Kidney epithelial cell (primary cell): ENCODE measurements at regions not wholly inside any gene's neighbourhood (a gene's known extent, or its start where the extent isn't known, plus 50 kb on each side); places are given as distances from the start of the nearest gene placed in this dataset.

ENCODE experiments used
- DNase-seq: peaks from one replicate; pipeline ENCODE4 v3.0.0-alpha.2; 2010; ENCODE audit warnings: low read depth
- H3K27me3 ChIP-seq: 2 replicates; pipeline ENCODE4 v1.6.0; 2011; ENCODE audit warnings: low read length; ENCODE audit not compliant: control insufficient read depth, insufficient read depth
- H3K36me3 ChIP-seq: 2 replicates; pipeline ENCODE4 v1.5.1; 2011; ENCODE audit warnings: low read length; ENCODE audit not compliant: control insufficient read depth, insufficient read depth
- H3K4me3 ChIP-seq: 2 replicates; pipeline ENCODE4 v1.5.1; 2011; ENCODE audit warnings: low read depth, mild to moderate bottlenecking, control low read depth, low read length
- TF ChIP-seq, protein P1 (sequence below): IDR thresholded peaks from 2 replicates; pipeline ENCODE4 v1.5.1; 2011; ENCODE audit warnings: mild to moderate bottlenecking, moderate library complexity, low read length, control low read depth, inconsistent platforms; ENCODE audit not compliant: insufficient read depth, poor library complexity, severe bottlenecking

- Histone ChIP-seq H3K4me3 (no peak overlapping the region), H3K27me3 (no peaks in the 10 kb centered on the region), H3K36me3 (no peaks in the 10 kb centered on the region)
- DNase-seq = no peak
- TF ChIP-seq, protein P1, sequence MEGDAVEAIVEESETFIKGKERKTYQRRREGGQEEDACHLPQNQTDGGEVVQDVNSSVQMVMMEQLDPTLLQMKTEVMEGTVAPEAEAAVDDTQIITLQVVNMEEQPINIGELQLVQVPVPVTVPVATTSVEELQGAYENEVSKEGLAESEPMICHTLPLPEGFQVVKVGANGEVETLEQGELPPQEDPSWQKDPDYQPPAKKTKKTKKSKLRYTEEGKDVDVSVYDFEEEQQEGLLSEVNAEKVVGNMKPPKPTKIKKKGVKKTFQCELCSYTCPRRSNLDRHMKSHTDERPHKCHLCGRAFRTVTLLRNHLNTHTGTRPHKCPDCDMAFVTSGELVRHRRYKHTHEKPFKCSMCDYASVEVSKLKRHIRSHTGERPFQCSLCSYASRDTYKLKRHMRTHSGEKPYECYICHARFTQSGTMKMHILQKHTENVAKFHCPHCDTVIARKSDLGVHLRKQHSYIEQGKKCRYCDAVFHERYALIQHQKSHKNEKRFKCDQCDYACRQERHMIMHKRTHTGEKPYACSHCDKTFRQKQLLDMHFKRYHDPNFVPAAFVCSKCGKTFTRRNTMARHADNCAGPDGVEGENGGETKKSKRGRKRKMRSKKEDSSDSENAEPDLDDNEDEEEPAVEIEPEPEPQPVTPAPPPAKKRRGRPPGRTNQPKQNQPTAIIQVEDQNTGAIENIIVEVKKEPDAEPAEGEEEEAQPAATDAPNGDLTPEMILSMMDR = no peak
Observed at GRCh38 chr2:64844087-64844486, 145.1 kb upstream of the SLC1A4 start.

GRCh38 chr2:64845273-64845905, 143.8 kb upstream of the SLC1A4 start:
- no peak for DNase-seq
- Histone ChIP-seq H3K4me3 (no peak overlapping the region), H3K36me3 (no peaks in the 10 kb centered on the region), H3K27me3 (no peaks in the 10 kb centered on the region)
- TF ChIP-seq, protein P1 = no peak

DNA sequence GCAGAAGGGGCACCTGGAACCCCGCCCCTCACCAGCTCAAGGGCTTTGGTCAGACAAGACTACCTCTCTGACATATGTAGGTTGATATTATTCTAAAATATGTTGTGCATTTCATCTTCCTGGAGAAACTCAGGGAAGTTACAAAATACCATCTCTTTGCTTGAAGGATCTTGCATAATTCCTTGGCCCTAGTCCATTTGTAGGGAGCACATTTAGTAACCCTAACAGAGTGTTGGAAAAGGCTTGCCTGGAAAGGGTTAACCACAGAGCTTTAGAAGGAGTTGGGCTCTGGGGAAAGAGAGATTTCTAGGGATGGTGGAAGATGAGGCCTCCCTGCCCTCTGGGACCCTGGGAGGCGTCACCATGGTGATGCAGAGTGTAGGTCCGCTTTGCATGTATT, 143.0 kb upstream of the SLC1A4 start:
- Histone ChIP-seq H3K36me3 (no peaks in the 10 kb centered on the region), H3K27me3 (no peaks in the 10 kb centered on the region), H3K4me3 (no peak overlapping the region)
- TF ChIP-seq, protein P1 = no peak
- no peak for DNase-seq

DNA sequence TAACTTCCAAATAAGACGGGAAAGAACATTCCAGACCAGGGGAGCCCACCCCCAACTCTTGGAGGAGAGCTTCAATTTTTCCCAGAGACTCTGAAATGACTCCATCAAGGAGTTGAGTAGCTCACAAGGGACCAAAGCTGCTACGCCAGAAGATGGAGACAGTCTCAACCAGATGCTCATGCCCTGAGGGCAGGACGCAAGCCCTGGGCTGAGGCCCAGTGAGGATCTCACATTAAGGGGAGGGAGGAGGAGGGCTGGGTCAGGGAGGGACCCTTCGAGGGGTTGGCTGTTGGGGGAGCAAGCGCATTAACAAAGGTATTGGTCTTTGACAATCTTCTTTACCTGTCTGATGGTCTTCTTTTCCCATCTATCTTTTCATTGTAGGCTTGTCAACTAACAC, 141.3 kb upstream of the SLC1A4 start:
- Histone ChIP-seq H3K36me3 (no peaks in the 10 kb centered on the region), H3K27me3 (no peaks in the 10 kb centered on the region), H3K4me3 (no peak overlapping the region)
- TF ChIP-seq, protein P1 = no peak
- no peak for DNase-seq

- TF ChIP-seq, protein P1 = no peak
- Histone ChIP-seq H3K4me3 (no peak overlapping the region), H3K36me3 (no peaks in the 10 kb centered on the region), H3K27me3 (no peaks in the 10 kb centered on the region)
- DNase-seq = no peak
Observed at GRCh38 chr2:64848363-64848762, 140.8 kb upstream of the SLC1A4 start.

- DNase-seq = no peak
- H3K4me3 ChIP-seq = no peak overlapping the region
- no peaks in the 10 kb centered on the region for H3K27me3 ChIP-seq
- TF ChIP-seq, protein P1 = no peak
- H3K36me3 ChIP-seq = no peaks in the 10 kb centered on the region
Observed at GRCh38 chr2:64848945-64849344, 140.3 kb upstream of the SLC1A4 start.
